ENCODE measurements at regions not wholly inside any gene's neighbourhood (a gene's known extent, or its start where the extent isn't known, plus 50 kb on each side); places are given as distances from the start of the nearest gene placed in this dataset.

DNA sequence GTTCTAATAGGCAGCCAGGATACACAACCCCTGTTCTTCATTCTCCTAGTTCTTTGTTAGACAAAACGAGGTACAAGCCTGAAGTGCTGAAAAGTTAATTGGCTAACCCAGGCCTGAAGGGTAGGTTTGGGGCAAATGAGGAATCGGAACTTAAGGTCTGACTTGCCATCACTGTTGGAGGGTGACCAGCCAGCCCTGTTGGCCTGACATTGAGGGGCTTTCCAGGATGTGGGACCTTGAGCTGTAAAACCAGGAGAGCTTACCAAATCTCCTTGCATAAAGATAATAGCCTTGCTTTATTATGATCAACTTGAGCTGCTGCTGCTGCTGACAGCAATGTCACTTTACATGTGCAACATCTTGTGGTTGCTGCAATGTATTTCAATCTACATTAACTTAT lies 256.0 kb downstream of the VAPA start:
- TF ChIP-seq POLR2A (IDR thresholded peaks at IDR 0.05; ENCODE audit: low read length) (no peak), GATA1 (IDR thresholded peaks at IDR 0.05; ENCODE audit: low read depth, low read length) (no peak)

Measured in erythroblast (primary cell).